Right lobe of liver (tissue), 4 donors: ENCODE measurements at regions not wholly inside any gene's neighbourhood (a gene's known extent, or its start where the extent isn't known, plus 50 kb on each side); places are given as distances from the start of the nearest gene placed in this dataset.

Source experiments
- POLR2A ChIP-seq: fragments of 450-650 bp; IDR thresholded peaks from one replicate; pipeline ENCODE4 v1.6.1; 2017; ENCODE audit warnings: antibody characterized with exemption, mild to moderate bottlenecking
- TF ChIP-seq, protein P1 (sequence below), 4 donors: fragments of 200-600 bp in 3 of 4; fragments of 450-650 bp in 1 of 4; IDR thresholded peaks; one replicate each; pipeline versions ENCODE4 v1.5.1 to v1.8.0; 2016 to 2022; ENCODE audit warnings: antibody characterized with exemption in 4 of 4, mild to moderate bottlenecking in 2 of 4
- donor health status: DM: no; HTN: no; CAD: no.
- donor health status: DM: no; HTN: no; CAD: no.
- donor health status: DM: no; HTN: yes; CAD: no.

DNA sequence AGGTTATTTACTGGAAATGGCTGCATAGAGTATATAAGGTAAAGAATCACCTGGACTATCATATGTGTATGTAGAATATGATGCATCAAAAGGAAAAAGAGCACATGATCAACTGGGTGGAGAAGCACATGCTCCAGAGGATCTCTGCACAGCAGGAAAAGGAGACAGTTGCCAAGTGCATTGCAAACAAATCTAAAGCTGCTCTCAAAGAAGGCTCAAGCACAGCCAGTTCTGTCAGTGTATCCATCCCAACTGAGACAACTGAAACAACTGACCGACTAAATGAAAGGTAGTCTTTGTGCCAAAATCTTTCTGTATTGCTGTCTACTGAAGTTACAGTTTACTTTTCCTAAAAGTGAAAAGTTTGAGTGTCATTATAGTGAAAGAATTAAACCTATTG, 83.2 kb upstream of the SGCE start:
- TF ChIP-seq, protein P1, sequence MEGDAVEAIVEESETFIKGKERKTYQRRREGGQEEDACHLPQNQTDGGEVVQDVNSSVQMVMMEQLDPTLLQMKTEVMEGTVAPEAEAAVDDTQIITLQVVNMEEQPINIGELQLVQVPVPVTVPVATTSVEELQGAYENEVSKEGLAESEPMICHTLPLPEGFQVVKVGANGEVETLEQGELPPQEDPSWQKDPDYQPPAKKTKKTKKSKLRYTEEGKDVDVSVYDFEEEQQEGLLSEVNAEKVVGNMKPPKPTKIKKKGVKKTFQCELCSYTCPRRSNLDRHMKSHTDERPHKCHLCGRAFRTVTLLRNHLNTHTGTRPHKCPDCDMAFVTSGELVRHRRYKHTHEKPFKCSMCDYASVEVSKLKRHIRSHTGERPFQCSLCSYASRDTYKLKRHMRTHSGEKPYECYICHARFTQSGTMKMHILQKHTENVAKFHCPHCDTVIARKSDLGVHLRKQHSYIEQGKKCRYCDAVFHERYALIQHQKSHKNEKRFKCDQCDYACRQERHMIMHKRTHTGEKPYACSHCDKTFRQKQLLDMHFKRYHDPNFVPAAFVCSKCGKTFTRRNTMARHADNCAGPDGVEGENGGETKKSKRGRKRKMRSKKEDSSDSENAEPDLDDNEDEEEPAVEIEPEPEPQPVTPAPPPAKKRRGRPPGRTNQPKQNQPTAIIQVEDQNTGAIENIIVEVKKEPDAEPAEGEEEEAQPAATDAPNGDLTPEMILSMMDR (IDR thresholded peaks at IDR 0.05): no peak
- no peak for TF ChIP-seq POLR2A
